ENCODE measurements at regions not wholly inside any gene's neighbourhood (a gene's known extent, or its start where the extent isn't known, plus 50 kb on each side); places are given as distances from the start of the nearest gene placed in this dataset.

DNA sequence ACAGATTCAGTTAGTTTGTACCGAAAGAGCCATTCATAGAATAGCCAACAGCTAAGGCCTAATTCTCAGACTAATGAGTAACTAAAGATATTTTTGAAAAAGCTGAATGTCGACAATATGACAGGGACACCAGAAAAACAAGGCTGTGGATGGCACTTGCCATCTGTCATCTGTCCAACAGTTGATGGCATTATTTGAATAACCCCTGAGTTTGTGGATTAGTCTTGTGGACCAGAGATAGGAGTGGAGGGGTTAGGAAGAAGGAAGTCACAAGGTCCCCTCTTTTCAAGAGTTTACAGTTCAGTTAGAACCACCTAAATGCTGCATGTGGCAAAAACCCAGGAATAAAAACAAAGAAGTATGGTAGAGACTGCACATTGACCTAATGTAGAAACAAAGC lies 356.5 kb upstream of the DUSP10 start:
- Histone ChIP-seq H3K4me3 (no peak overlapping the region), H3K27ac (no peak overlapping the region)
- DNase-seq (ENCODE audit: low spot score), result no peak
- TF ChIP-seq, protein P1, sequence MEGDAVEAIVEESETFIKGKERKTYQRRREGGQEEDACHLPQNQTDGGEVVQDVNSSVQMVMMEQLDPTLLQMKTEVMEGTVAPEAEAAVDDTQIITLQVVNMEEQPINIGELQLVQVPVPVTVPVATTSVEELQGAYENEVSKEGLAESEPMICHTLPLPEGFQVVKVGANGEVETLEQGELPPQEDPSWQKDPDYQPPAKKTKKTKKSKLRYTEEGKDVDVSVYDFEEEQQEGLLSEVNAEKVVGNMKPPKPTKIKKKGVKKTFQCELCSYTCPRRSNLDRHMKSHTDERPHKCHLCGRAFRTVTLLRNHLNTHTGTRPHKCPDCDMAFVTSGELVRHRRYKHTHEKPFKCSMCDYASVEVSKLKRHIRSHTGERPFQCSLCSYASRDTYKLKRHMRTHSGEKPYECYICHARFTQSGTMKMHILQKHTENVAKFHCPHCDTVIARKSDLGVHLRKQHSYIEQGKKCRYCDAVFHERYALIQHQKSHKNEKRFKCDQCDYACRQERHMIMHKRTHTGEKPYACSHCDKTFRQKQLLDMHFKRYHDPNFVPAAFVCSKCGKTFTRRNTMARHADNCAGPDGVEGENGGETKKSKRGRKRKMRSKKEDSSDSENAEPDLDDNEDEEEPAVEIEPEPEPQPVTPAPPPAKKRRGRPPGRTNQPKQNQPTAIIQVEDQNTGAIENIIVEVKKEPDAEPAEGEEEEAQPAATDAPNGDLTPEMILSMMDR (IDR thresholded peaks at IDR 0.05), result no peak

DNA sequence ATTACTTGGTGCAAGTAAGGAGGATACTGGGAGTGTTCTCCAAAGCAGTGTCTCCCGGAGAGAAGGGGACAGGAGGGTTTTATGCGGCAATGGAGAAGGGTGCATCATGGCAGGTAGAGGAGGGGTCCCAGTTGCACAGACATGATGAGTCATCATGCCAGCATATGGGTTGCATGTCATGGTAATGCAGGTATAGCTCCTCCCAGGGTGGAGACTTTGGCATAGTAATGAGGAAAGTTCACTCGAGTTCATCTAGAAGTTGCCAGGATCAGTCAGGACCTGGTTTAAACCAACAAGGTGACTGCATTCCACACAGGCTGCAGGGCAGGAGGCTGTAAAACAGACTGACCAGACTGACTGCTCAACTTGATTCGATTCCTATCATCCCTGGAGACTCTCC lies 355.7 kb upstream of the DUSP10 start:
- DNase-seq (ENCODE audit: low spot score), result no peak
- Histone ChIP-seq H3K27ac (no peak overlapping the region), H3K4me3 (no peak overlapping the region)
- TF ChIP-seq, protein P1 (IDR thresholded peaks at IDR 0.05), result no peak

DNA sequence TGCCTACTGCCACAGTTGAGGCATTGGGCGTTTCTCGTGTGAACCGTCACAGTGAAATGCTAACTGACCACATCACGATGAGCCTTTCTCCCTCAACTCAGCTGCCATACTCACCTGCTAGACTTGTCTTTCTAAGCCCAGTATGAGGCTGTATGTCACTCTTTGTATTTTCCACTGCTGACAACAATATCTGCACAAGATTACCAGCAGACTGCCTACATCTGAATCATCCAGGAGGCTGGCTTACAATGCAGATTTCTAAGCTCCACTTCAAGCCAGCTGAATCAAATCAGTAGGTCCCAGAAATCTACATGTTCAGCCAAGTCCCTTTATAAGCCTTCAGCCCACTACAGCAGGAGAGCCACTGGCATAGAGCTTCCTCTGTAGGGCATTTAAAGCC lies 355.0 kb upstream of the DUSP10 start:
- no peak for DNase-seq (ENCODE audit: low spot score)
- TF ChIP-seq, protein P1 (IDR thresholded peaks at IDR 0.05), result no peak
- Histone ChIP-seq H3K4me3 (no peak overlapping the region), H3K27ac (no peak overlapping the region)

DNA sequence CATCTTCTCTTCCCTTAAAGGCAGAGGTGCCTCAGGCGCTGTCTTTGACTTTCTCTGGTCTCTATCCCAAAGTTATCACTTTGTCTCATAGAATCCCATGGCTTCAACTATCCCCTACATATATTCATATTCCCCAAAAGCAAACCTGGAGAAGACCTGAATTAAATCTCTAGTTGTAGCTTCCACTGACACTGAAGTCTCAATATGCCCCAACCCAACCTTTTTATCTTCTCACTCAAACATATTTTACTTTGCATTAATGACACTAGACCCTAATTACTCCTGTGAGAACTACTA lies 354.5 kb upstream of the DUSP10 start:
- TF ChIP-seq, protein P1 (IDR thresholded peaks at IDR 0.05), result no peak
- DNase-seq (ENCODE audit: low spot score), result no peak
- no peak overlapping the region for H3K27ac ChIP-seq
- H3K4me3 ChIP-seq, result no peak overlapping the region

DNA sequence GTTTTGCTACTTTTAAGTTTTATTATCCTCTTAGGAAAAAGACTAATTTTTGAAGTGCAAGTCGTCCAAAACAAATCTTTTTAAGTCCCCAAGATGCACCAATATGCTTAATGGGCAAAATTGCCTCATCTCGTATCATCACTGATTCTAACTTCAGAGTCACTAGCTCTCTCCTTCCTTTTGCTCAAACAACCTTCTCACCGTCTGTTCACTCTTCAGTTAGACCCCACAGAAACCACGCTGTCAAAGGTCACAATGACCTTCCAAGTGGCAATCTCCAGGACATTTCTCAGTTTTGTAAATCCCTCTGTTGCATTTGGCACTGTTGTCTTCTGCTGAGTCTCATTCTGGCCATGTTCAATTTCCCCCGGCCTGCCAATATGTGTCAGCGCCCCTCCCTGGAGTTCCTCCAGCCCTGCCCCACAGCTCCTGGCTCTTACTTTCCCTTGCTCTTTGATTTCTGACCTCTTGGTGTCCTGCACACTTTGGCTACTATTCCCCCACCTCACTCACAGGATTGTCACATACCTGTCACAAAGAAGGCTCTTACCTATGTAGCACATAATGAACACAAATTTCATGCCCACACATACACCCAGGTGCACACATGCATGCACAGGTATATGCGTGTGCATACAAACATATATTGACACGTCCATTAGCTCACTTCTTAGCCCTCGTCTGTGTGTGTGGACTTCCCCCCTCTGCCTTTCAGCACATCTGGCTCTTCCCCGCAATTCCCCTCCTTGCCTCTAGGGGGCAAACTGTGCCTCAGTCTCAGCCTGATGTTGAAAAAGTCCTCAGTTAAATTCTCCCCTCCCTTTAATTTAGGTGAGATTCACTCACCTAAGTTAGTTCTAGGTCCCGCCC lies 354.0 kb upstream of the DUSP10 start:
- Histone ChIP-seq H3K27ac (no peak overlapping the region), H3K4me3 (no peak overlapping the region)
- TF ChIP-seq, protein P1 (IDR thresholded peaks at IDR 0.05), result peak; percentile 30
- no peak for DNase-seq (ENCODE audit: low spot score)

DNA sequence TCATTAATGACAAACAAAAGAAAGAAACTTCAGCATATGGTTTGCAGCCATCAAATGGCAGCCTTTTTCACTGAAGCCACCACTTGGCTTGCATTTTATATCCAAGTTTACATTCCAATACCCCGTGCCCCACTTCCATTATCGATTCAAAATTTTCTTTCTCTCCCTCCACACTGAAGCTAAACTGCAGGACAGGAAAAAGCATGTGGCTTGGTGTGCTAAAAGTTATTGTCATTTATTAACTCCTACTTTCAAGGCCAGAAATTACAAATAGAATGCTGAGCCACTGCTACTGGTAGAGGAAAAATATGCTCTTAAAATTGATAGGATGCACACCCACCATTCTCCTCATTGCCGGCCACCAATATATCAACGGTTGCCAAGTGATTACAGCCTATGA lies 351.6 kb upstream of the DUSP10 start:
- no peak overlapping the region for H3K4me3 ChIP-seq
- TF ChIP-seq, protein P1 (IDR thresholded peaks at IDR 0.05), result no peak

DNA sequence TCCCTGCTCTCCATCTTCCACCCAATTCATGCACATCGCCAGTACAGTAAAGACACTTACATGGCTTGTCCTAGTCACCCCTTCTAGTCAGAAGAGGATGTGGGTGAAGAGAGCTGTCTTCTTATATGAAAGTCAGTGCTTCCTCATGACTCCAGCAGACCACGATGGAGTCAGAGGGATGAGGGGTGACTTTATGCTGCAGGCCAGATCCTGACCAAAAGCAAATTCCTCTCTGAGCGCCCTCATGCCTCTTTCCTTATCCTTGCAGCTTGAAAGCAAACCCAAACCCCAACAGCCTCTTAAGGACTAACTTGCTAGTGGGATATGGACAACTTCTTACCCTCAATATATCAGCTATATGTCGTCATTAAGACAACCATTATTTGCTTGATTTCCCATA lies 348.2 kb upstream of the DUSP10 start:
- no peak for DNase-seq (ENCODE audit: low spot score)
- Histone ChIP-seq H3K27ac (no peak overlapping the region), H3K4me3 (no peak overlapping the region)
- TF ChIP-seq, protein P1 (IDR thresholded peaks at IDR 0.05), result no peak

More for the DNA sequence above, 351.6 kb upstream of the DUSP10 start:
- no peak overlapping the region for H3K27ac ChIP-seq
- no peak for DNase-seq (ENCODE audit: low spot score)

All from coronary artery (tissue), 2 donors.